Osteoblast (primary cell): ENCODE measurements at regions not wholly inside any gene's neighbourhood (a gene's known extent, or its start where the extent isn't known, plus 50 kb on each side); places are given as distances from the start of the nearest gene placed in this dataset.

Experiments used
- DNase-seq: peaks from one replicate; pipeline ENCODE4 v3.0.0; 2011; ENCODE audit warnings: low spot score, mixed read lengths; ENCODE audit not compliant: insufficient read length; ENCODE audit errors: missing footprints
- H2AFZ ChIP-seq: 2 replicates; pipeline ENCODE4 v1.6.0; 2011; ENCODE audit warnings: mild to moderate bottlenecking, low read length
- H3K27ac ChIP-seq: 2 replicates; pipeline ENCODE4 v1.5.1; 2011; ENCODE audit warnings: mild to moderate bottlenecking, low read depth, low read length, moderate library complexity
- H3K27me3 ChIP-seq: 2 replicates; pipeline ENCODE4 v1.6.0; 2012; ENCODE audit warnings: mild to moderate bottlenecking, control low read depth, inconsistent platforms, low read length, moderate library complexity; ENCODE audit not compliant: insufficient read depth
- H3K36me3 ChIP-seq: 2 replicates; pipeline ENCODE4 v1.5.1; 2011; ENCODE audit warnings: mild to moderate bottlenecking, low read length, control low read depth, moderate library complexity; ENCODE audit not compliant: insufficient read depth
- H3K4me1 ChIP-seq: 2 replicates; pipeline ENCODE4 v1.5.1; 2011; ENCODE audit warnings: mild to moderate bottlenecking, low read length, control low read depth, moderate library complexity; ENCODE audit not compliant: insufficient read depth
- H3K4me2 ChIP-seq: 2 replicates; pipeline ENCODE4 v1.6.0; 2011; ENCODE audit warnings: mild to moderate bottlenecking, low read length; ENCODE audit not compliant: insufficient read depth
- H3K4me3 ChIP-seq: fragments of 200-600 bp; sonication (generic); 3 replicates; pipeline ENCODE4 v1.5.1; 2012; ENCODE audit warnings: mild to moderate bottlenecking, low read length, inconsistent platforms; ENCODE audit not compliant: insufficient read depth
- H3K79me2 ChIP-seq: 2 replicates; pipeline ENCODE4 v1.6.0; 2012; ENCODE audit warnings: mild to moderate bottlenecking, low read length, control low read depth, inconsistent platforms; ENCODE audit not compliant: insufficient read depth
- H3K9me3 ChIP-seq: 2 replicates; pipeline ENCODE4 v1.5.1; 2011; ENCODE audit warnings: low read depth, low read length, control low read depth
- H4K20me1 ChIP-seq: 2 replicates; pipeline ENCODE4 v1.6.0; 2012; ENCODE audit warnings: mild to moderate bottlenecking, low read length, control low read depth; ENCODE audit not compliant: insufficient read depth
- TF ChIP-seq, protein P1 (sequence below): IDR thresholded peaks from 2 replicates; pipeline ENCODE4 v1.5.1; 2011; ENCODE audit warnings: mild to moderate bottlenecking, low read depth, low read length, moderate library complexity; ENCODE audit errors: extremely low read depth

DNA sequence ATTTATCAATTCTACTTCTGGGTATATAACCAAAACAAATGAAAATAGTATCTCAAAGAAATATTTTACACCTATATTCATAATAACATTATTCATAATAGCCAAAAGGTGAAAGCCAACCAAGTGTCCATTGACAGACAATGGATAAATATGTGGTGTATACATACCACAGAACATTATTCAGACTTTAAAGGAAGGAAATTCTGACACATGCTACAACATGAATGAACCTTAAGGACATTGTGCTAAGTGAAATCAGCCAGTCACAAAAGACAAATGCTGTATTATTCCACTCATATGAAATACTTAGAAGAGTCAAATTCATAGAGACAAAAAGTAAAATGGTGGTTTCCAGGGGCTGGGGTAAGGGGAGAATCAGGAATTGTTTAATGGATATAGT, 370.5 kb upstream of the CHAC2 start:
- TF ChIP-seq, protein P1, sequence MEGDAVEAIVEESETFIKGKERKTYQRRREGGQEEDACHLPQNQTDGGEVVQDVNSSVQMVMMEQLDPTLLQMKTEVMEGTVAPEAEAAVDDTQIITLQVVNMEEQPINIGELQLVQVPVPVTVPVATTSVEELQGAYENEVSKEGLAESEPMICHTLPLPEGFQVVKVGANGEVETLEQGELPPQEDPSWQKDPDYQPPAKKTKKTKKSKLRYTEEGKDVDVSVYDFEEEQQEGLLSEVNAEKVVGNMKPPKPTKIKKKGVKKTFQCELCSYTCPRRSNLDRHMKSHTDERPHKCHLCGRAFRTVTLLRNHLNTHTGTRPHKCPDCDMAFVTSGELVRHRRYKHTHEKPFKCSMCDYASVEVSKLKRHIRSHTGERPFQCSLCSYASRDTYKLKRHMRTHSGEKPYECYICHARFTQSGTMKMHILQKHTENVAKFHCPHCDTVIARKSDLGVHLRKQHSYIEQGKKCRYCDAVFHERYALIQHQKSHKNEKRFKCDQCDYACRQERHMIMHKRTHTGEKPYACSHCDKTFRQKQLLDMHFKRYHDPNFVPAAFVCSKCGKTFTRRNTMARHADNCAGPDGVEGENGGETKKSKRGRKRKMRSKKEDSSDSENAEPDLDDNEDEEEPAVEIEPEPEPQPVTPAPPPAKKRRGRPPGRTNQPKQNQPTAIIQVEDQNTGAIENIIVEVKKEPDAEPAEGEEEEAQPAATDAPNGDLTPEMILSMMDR: no peak
- no peak for DNase-seq
- Histone ChIP-seq H4K20me1 (no peaks in the 10 kb centered on the region), H3K79me2 (no peaks in the 10 kb centered on the region), H3K4me2 (no peak overlapping the region), H3K9me3 (no peaks in the 10 kb centered on the region), H3K36me3 (no peaks in the 10 kb centered on the region), H2AFZ (no peak overlapping the region), H3K4me3 (no peak overlapping the region), H3K4me1 (no peaks in the 10 kb centered on the region), H3K27ac (no peak overlapping the region), H3K27me3 (no peaks in the 10 kb centered on the region)

DNA sequence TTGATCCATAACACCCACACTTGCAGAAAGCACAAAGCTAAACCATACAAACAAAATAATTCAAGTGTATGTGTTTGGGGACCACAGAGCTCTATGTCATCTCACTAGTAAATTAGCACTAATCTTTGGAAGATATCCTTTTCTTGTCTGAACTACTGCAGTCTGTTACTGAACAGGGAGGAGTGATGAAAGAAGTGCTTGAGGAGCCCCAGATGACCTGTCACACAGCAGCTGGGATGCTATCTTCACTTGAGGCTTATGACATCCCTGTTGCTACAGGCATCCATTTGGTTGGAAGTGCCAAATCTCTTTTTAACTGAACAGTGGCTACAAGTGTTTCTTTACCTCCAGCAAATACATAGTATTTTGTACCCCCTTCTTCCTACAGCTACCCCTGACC, 386.3 kb upstream of the CHAC2 start:
- Histone ChIP-seq H3K4me2 (no peak overlapping the region), H3K27me3 (no peaks in the 10 kb centered on the region), H3K4me1 (no peaks in the 10 kb centered on the region), H4K20me1 (no peaks in the 10 kb centered on the region), H2AFZ (no peak overlapping the region), H3K4me3 (no peak overlapping the region), H3K36me3 (no peaks in the 10 kb centered on the region), H3K79me2 (no peaks in the 10 kb centered on the region), H3K27ac (no peak overlapping the region), H3K9me3 (no peaks in the 10 kb centered on the region)
- TF ChIP-seq, protein P1: no peak
- DNase-seq: no peak

DNA sequence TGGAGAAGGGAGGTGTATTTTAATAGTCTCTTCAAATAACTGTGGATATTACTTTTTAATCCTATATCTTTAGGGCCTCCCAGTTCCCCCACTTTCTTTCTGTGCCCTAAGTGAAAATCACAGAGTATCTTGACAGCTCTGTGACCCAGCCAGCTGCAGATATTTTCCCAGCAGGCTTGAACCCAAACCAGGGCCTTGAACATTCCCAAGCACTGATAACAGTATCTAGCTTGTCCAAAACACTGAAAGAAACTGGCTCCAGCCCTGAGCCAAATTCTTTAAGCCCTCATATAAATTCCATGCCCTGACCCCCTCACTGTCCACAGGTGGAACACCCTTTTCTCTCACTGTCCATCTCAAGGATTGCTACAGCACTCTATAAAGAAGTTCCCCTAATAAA, 388.1 kb upstream of the CHAC2 start:
- no peak overlapping the region for H3K27ac ChIP-seq
- H3K4me3 ChIP-seq: no peak overlapping the region
- no peaks in the 10 kb centered on the region for H3K9me3 ChIP-seq
- H3K36me3 ChIP-seq: no peaks in the 10 kb centered on the region
- H3K27me3 ChIP-seq: no peaks in the 10 kb centered on the region
- no peaks in the 10 kb centered on the region for H3K79me2 ChIP-seq
- no peaks in the 10 kb centered on the region for H4K20me1 ChIP-seq
- no peaks in the 10 kb centered on the region for H3K4me1 ChIP-seq
- no peak for DNase-seq
- TF ChIP-seq, protein P1: no peak
- H2AFZ ChIP-seq: no peak overlapping the region
- no peak overlapping the region for H3K4me2 ChIP-seq

DNA sequence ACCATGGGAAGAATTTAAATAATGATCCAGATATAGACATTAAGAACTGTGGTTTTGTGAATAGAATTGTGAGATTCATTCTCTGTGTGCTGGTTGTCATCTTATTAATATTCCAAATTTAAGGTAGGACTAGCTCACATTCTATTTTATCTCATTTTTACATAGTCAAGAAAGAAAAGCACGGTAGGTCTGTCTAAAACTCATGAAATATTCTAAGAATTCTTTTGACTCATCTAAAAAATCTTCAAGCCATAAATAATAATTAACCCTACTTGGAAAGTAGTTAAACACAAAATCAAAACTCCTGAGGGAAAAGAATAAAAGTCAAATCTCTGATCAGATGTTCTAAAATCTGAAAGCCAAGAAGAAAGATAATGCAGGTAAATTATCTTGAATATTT, 388.8 kb upstream of the CHAC2 start:
- H3K4me3 ChIP-seq: no peak overlapping the region
- DNase-seq: no peak
- TF ChIP-seq, protein P1: no peak
- H3K27ac ChIP-seq: no peak overlapping the region
- H3K79me2 ChIP-seq: no peaks in the 10 kb centered on the region
- no peak overlapping the region for H2AFZ ChIP-seq
- no peaks in the 10 kb centered on the region for H3K9me3 ChIP-seq
- no peaks in the 10 kb centered on the region for H3K36me3 ChIP-seq
- no peaks in the 10 kb centered on the region for H4K20me1 ChIP-seq
- H3K4me2 ChIP-seq: no peak overlapping the region
- H3K4me1 ChIP-seq: no peaks in the 10 kb centered on the region
- no peaks in the 10 kb centered on the region for H3K27me3 ChIP-seq
